HL-60 (cell line): ENCODE measurements at regions not wholly inside any gene's neighbourhood (a gene's known extent, or its start where the extent isn't known, plus 50 kb on each side); places are given as distances from the start of the nearest gene placed in this dataset.

Source experiments
- DNase-seq, 2 experiments: peaks; one replicate each; pipeline ENCODE4 v3.0.0-alpha.2; 2010 to 2020; ENCODE audit warnings: low read depth in 1 of 2, low spot score in 1 of 2
- H3K27ac ChIP-seq: fragments of 250-450 bp; sonication (Bioruptor Pico); replicated peaks from 2 replicates; pipeline ENCODE4 v1.5.1; 2020; ENCODE audit warnings: mild to moderate bottlenecking, moderate library complexity
- H3K27me3 ChIP-seq: fragments of 250-450 bp; sonication (Bioruptor Pico); 2 replicates; pipeline ENCODE4 v1.5.1; 2021; ENCODE audit warnings: mild to moderate bottlenecking, moderate library complexity; ENCODE audit not compliant: insufficient read depth, poor library complexity, severe bottlenecking
- H3K4me3 ChIP-seq: replicated peaks from 2 replicates; pipeline ENCODE4 v1.5.1; 2011; ENCODE audit warnings: mild to moderate bottlenecking, control low read depth, low read length; ENCODE audit not compliant: insufficient read depth
- GABPA ChIP-seq: IDR thresholded peaks from 2 replicates; pipeline ENCODE4 v1.6.1; 2012; ENCODE audit warnings: low read depth
- POLR2AphosphoS5 ChIP-seq: IDR thresholded peaks from 2 replicates; pipeline ENCODE4 v1.6.1; 2012; ENCODE audit warnings: low read depth
- REST ChIP-seq: IDR thresholded peaks from 2 replicates; pipeline ENCODE4 v1.6.1; 2012; ENCODE audit warnings: low read depth; ENCODE audit not compliant: insufficient replicate concordance
- SPI1 ChIP-seq: IDR thresholded peaks from 2 replicates; pipeline ENCODE4 v1.6.1; 2012; ENCODE audit warnings: low read depth, mild to moderate bottlenecking, borderline replicate concordance
- TF ChIP-seq, protein P1 (sequence below): IDR thresholded peaks from one replicate; pipeline ENCODE4 v1.5.1; 2011; ENCODE audit warnings: low read length, control low read depth, inconsistent platforms; ENCODE audit not compliant: insufficient read depth

GRCh38 chr6:104017410-104018381 lies 842.0 kb downstream of the HACE1 start:
- Histone ChIP-seq H3K27me3 (no peaks in the 10 kb centered on the region), H3K27ac (no peak overlapping the region), H3K4me3 (no peak overlapping the region)
- DNase-seq: no peak
- TF ChIP-seq POLR2AphosphoS5: no peak
- no peak for TF ChIP-seq GABPA
- no peak for TF ChIP-seq REST
- TF ChIP-seq SPI1: no peak
- TF ChIP-seq, protein P1, sequence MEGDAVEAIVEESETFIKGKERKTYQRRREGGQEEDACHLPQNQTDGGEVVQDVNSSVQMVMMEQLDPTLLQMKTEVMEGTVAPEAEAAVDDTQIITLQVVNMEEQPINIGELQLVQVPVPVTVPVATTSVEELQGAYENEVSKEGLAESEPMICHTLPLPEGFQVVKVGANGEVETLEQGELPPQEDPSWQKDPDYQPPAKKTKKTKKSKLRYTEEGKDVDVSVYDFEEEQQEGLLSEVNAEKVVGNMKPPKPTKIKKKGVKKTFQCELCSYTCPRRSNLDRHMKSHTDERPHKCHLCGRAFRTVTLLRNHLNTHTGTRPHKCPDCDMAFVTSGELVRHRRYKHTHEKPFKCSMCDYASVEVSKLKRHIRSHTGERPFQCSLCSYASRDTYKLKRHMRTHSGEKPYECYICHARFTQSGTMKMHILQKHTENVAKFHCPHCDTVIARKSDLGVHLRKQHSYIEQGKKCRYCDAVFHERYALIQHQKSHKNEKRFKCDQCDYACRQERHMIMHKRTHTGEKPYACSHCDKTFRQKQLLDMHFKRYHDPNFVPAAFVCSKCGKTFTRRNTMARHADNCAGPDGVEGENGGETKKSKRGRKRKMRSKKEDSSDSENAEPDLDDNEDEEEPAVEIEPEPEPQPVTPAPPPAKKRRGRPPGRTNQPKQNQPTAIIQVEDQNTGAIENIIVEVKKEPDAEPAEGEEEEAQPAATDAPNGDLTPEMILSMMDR: no peak

GRCh38 chr6:104014163-104014959 lies 845.4 kb downstream of the HACE1 start:
- Histone ChIP-seq H3K27ac (no peak overlapping the region), H3K4me3 (no peak overlapping the region), H3K27me3 (no peaks in the 10 kb centered on the region)
- no peak for DNase-seq
- TF ChIP-seq GABPA (no peak), REST (no peak), POLR2AphosphoS5 (no peak), SPI1 (no peak)
- TF ChIP-seq, protein P1: no peak

DNA sequence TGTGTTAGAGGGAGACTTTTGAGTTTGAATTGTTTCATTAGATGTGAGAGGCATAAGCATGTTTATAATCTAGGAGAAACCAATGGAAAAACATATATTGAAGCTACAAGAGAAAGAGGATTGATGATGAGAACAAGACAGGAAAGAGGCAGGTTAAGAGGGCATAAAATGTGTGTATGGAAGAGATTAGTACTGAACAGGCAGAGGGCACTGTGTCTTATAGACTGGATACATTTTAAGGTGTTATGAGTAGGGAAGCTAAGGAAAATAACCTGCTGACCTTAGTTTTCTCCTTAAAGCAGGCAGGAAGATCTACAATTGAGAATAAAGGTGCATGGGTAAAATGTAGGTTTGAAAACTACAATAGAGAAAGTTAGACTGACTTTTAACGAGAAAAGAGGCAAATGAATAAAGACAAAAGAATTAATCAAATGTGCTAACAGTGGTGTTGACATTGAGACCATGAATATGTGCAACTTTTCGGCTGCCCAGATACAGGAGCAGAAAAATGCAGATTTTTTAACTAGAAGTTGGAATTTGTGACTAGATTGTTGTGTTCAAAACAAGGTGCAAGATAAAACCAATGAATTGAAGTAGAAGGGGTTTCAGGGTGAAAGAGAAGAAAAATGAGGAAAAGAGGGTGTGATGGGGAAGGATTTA lies 846.3 kb downstream of the HACE1 start:
- no peak overlapping the region for H3K4me3 ChIP-seq
- TF ChIP-seq POLR2AphosphoS5: no peak
- TF ChIP-seq GABPA: no peak
- TF ChIP-seq, protein P1: no peak
- no peak for TF ChIP-seq SPI1
- TF ChIP-seq REST: no peak
- no peak overlapping the region for H3K27ac ChIP-seq
- H3K27me3 ChIP-seq: no peaks in the 10 kb centered on the region
- no peak for DNase-seq
